ENCODE measurements at regions not wholly inside any gene's neighbourhood (a gene's known extent, or its start where the extent isn't known, plus 50 kb on each side); places are given as distances from the start of the nearest gene placed in this dataset.
A peak's percentile ranks its signal among the peaks of the same experiment; 100 is the strongest.

GRCh38 chr10:78740976-78741915, 327.5 kb upstream of the ZMIZ1 start:
- TF ChIP-seq CTCF (IDR thresholded peaks at IDR 0.05; ENCODE audit: insufficient read depth, low read depth, low read length), result no peak
- DNase-seq (ENCODE audit: low read depth), result peak; percentile 87
- H3K4me3 ChIP-seq (ENCODE audit: low read depth, low read length), result no peak overlapping the region

DNA sequence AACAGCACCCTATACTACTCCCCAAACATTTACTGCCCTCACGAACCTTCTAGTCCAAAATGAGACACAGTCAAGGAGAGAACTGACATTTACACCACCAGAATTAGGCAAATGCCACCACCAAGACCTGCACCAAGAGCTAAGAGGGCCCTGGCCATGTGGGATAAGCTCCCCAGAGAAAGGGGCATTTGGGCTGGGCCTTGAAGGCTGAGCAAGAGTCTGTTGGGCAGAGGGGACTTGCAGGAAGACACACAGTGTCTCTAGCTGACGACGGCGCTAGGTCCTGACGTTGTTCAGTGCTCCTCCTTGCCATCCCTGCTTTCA, 326.4 kb upstream of the ZMIZ1 start:
- no peak for DNase-seq (ENCODE audit: low read depth)
- TF ChIP-seq CTCF (IDR thresholded peaks at IDR 0.05; ENCODE audit: insufficient read depth, low read depth, low read length), result no peak
- H3K4me3 ChIP-seq (ENCODE audit: low read depth, low read length), result no peak overlapping the region

GRCh38 chr10:78742730-78743615, 325.8 kb upstream of the ZMIZ1 start:
- TF ChIP-seq CTCF (IDR thresholded peaks at IDR 0.05; ENCODE audit: insufficient read depth, low read depth, low read length), result no peak
- peak; percentile 87 for DNase-seq (ENCODE audit: low read depth)
- H3K4me3 ChIP-seq (ENCODE audit: low read depth, low read length), result no peak overlapping the region

DNA sequence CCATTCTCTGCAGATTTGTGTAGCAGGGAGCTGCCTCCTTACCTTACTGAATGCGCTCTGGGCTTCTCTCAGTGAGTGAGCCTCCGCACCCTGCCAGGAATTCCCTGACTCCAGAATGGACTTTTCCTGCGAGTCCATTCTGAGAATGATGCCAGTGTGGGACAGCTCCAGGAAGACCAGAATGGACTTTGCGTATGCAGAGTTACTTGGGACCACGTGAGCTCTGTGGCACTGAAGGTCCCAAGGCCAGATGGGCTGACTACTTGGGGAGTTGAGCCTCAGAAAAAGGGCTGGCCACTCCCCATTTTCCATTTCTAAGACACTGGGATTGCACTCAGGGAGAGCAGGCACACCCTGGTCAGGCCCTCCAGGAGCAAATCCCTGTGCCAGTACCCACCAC, 324.7 kb upstream of the ZMIZ1 start:
- TF ChIP-seq CTCF (IDR thresholded peaks at IDR 0.05; ENCODE audit: insufficient read depth, low read depth, low read length), result no peak
- no peak for DNase-seq (ENCODE audit: low read depth)
- no peak overlapping the region for H3K4me3 ChIP-seq (ENCODE audit: low read depth, low read length)

- no peak overlapping the region for H3K4me3 ChIP-seq (ENCODE audit: low read depth, low read length)
- DNase-seq (ENCODE audit: low read depth), result peak; percentile 80
- no peak for TF ChIP-seq CTCF (IDR thresholded peaks at IDR 0.05; ENCODE audit: insufficient read depth, low read depth, low read length)
These were observed 324.2 kb upstream of the ZMIZ1 start for GRCh38 chr10:78744491-78745090.

DNA sequence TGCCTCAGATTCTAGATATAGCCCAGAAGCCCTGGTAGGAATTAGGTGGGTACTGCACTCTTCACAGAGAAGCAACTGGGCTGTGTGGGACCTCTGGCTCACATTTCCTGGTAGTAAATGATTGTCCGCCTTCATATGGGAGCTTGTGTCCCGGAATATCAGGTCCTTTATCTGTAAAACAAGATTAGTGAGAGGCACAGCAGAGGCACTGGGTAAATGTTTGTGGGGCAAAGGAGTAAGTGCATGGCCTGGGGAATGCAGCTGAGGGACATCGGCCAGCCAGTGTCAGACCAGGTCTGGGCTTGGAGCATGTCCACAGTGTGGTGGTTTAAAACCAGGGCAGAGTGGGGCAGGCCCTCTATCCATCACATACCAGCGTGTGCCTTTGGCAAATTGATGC, 323.3 kb upstream of the ZMIZ1 start:
- no peak for TF ChIP-seq CTCF (IDR thresholded peaks at IDR 0.05; ENCODE audit: insufficient read depth, low read depth, low read length)
- no peak overlapping the region for H3K4me3 ChIP-seq (ENCODE audit: low read depth, low read length)
- no peak for DNase-seq (ENCODE audit: low read depth)

Measured in fibroblast of villous mesenchyme (primary cell).